ENCODE measurements at regions not wholly inside any gene's neighbourhood (a gene's known extent, or its start where the extent isn't known, plus 50 kb on each side); places are given as distances from the start of the nearest gene placed in this dataset.

GRCh38 chr10:100670828-100671479 is 74.4 kb upstream of the PAX2 start:
- TF ChIP-seq CTCF (IDR thresholded peaks at IDR 0.05) (peak; percentile 49 to 63 (median 54)), POLR2A (IDR thresholded peaks at IDR 0.05) (no peak), EP300 (IDR thresholded peaks at IDR 0.05) (no peak)

Measured in tibial nerve (tissue), 4 donors.